HFF-Myc (cell line): ENCODE measurements at regions not wholly inside any gene's neighbourhood (a gene's known extent, or its start where the extent isn't known, plus 50 kb on each side); places are given as distances from the start of the nearest gene placed in this dataset.

Experiments used
- DNase-seq: peaks from one replicate; pipeline ENCODE4 v3.0.0-alpha.2; 2011; ENCODE audit warnings: low read depth; ENCODE audit errors: extremely low read depth
- H3K4me3 ChIP-seq: replicated peaks from 2 replicates; pipeline ENCODE4 v1.5.1; 2011; ENCODE audit warnings: low read depth, mild to moderate bottlenecking, control low read depth, low read length
- TF ChIP-seq, protein P1 (sequence below): IDR thresholded peaks from 2 replicates; pipeline ENCODE4 v1.5.1; 2012; ENCODE audit warnings: mild to moderate bottlenecking, low read depth, low read length, control low read depth; ENCODE audit errors: missing control alignments

DNA sequence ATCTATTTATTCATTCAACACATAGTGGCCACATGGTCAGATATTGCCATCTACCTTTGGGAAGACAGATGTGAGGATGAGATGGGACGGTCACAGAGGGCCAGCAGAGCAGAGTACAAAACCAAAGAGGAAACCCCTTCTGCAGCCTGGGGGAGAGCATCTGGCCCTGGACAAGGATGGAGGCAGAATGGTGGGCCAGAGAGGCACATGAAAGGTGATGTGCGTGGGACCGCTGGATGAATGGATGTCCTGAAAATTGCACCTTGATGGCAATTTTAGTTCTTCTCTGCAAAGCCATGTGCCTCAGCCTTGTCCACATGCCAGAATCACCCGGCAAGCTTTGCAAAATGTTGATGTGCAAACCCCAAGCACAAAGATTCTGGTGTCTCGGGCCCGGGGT is 77.4 kb upstream of the CD93 start:
- no peak for DNase-seq

DNA sequence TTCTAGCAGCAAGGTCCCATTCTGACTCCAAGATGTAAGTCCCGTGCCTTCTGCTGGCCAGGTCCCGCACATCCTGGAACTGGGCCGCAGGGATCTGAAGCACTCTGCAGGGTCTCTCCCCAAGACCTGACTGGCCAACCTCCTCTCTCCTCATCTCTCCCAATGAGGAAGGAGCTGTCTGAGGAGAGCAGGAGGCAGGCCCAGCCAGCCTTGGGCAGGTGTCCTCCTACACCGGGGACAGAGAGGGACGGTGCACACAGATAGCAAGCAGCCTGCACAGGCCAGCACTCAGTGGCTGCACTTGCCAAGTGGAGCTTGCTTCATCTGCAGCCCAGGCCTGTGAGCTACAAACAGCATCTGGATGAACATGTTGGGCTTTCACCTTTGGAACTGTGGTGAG is 76.8 kb upstream of the CD93 start:
- H3K4me3 ChIP-seq: no peak overlapping the region
- TF ChIP-seq, protein P1, sequence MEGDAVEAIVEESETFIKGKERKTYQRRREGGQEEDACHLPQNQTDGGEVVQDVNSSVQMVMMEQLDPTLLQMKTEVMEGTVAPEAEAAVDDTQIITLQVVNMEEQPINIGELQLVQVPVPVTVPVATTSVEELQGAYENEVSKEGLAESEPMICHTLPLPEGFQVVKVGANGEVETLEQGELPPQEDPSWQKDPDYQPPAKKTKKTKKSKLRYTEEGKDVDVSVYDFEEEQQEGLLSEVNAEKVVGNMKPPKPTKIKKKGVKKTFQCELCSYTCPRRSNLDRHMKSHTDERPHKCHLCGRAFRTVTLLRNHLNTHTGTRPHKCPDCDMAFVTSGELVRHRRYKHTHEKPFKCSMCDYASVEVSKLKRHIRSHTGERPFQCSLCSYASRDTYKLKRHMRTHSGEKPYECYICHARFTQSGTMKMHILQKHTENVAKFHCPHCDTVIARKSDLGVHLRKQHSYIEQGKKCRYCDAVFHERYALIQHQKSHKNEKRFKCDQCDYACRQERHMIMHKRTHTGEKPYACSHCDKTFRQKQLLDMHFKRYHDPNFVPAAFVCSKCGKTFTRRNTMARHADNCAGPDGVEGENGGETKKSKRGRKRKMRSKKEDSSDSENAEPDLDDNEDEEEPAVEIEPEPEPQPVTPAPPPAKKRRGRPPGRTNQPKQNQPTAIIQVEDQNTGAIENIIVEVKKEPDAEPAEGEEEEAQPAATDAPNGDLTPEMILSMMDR: no peak
- no peak for DNase-seq

More for the DNA sequence above, 77.4 kb upstream of the CD93 start:
- TF ChIP-seq, protein P1: no peak
- no peak overlapping the region for H3K4me3 ChIP-seq

DNA sequence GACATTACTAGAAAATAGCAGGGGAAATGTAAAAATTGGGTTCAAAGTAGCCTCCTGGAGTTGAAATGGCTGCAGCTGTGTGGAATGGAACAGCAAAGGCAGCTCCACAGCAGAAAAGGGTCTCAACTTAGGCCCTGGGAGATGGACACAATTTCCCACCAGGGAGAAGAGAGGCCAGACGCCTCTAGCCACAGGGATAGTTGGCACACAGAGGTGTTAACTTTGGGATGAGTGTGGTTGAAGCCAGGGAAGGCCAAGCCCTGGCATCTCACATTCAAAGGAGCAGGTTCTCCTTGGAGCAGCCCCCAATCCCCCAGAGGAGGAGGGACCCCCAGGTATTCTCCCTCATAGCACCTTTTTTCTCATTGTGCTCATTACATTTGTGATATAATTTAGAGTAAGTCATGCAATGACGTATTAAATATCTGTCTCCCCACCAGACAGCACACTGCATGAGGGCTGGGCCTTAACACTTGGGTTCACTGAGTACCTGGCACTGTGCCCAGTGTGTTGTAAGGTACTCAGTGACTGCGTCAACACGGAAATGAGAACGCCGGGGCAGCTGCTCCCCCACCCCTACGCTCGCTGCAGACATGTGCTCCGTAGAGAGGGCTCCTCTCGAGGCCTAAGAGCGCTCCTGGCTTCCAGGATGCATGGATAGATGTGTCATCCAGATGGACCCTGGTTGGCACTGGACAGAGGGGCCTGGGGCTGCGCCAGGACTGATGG is 76.0 kb upstream of the CD93 start:
- H3K4me3 ChIP-seq: no peak overlapping the region
- TF ChIP-seq, protein P1: no peak
- DNase-seq: no peak

DNA sequence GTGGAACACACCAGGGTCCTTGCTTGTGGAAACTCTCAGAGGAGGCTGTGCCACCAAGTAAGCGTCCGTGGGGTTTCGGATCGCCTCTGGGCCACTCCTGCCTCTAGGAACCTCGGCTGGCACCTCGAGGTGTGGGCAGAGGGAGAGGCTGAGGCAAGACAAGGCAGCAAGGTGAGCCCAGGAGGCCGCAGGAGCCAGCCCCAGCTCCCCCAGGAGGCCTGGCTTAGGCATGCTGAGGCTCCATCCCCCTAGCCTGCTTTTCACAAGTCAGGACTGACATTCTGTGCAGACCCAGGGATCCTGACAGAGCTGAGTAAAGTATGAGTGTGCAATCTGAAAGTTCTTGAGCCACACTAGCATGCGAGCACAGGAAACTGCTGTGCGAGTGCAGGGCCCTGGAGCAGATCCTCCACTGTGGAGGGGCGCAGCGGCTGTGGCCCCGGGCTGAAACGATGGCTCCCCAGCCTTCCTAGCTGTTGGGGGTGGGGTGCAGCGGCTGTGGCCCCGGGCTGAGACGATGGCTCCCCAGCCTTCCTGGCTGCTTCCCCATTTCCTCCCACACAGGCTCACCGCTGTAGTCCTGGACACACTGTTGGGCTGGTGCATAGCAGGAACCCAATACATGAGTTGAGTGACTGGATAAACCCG is 75.2 kb upstream of the CD93 start:
- H3K4me3 ChIP-seq: no peak overlapping the region
- no peak for DNase-seq
- TF ChIP-seq, protein P1: no peak

DNA sequence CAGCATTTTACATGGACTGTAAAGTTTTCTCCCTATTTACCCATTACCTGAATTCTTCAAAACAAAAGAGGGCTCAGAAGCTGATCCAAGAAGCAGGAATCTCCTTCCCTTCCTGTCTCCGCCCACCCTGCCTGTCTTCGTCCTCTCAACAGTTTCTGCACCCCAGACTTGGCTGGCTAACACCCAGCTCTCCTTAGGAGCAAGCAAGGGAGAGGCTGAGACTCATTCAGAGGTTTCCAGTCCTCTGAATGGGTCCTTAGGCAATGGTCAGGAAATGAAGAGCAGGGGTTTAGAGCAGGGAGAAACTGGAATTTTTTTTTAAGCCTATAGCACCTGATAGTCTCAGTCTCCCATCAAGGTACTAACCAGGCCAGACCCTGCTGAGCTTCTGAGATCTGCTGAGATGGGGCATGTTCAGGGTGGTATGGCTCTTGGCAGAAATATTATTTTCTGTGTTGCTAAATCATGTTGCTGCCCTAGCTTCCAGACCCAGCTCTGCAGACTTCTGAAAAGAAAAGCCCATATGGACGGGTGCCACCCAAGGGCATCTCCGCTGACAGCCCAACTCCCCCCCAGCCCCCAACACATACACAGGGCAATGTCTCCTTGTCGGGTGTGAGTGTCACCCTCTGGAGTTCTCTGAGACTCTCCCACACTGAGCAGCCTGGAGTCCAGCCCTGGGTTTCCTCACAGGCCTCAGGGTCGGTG is 74.6 kb upstream of the CD93 start:
- no peak overlapping the region for H3K4me3 ChIP-seq
- TF ChIP-seq, protein P1: no peak
- no peak for DNase-seq

DNA sequence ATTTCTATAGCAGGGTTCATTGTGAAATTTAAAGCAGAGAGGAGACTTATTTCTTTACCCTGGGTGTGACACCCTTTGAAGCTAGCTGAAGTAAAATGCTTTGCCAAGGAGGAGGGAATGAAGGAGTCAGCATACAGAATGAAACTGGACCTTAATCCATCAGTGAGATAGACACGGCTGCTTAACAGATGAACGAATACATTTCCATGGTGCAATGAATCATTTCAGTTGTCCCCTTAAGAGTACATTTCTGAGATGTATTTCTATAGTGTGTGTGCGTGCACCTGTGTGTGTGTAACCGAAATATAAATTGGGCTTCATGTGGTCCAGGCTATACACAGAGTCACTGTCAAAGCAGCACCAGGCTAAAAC is 73.8 kb upstream of the CD93 start:
- TF ChIP-seq, protein P1: no peak
- DNase-seq: no peak
- H3K4me3 ChIP-seq: no peak overlapping the region
